Kasumi-1 (cell line): ENCODE measurements at regions not wholly inside any gene's neighbourhood (a gene's known extent, or its start where the extent isn't known, plus 50 kb on each side); places are given as distances from the start of the nearest gene placed in this dataset.
"Not testable (repeated sequence)": the region's sequence is repeated elsewhere in the genome, so short reads cannot be mapped to it uniquely, and the experiment has no call there.

Experiments used
- DNase-seq, 2 experiments: peaks; one replicate each; lab custom pipeline; 2025; lab: John Stamatoyannopoulos, UW

GRCh38 chr17:30731210-30732132 is 93.0 kb downstream of the CRLF3 start:
- DNase-seq, result peak; percentile 79 to 82

GRCh38 chr17:30730837-30731209 is 93.7 kb downstream of the CRLF3 start:
- not testable (repeated sequence) for DNase-seq

- not testable (repeated sequence) for DNase-seq
Observed at GRCh38 chr17:30730171-30730836, 94.2 kb downstream of the CRLF3 start.

GRCh38 chr17:30729471-30730170 is 94.9 kb downstream of the CRLF3 start:
- not testable (repeated sequence) for DNase-seq

- not testable (repeated sequence) for DNase-seq
Observed at GRCh38 chr17:30727517-30727916, 97.0 kb downstream of the CRLF3 start.

- DNase-seq, result not testable (repeated sequence)
Observed at GRCh38 chr17:30726734-30727133, 97.8 kb downstream of the CRLF3 start.

- DNase-seq, result not testable (repeated sequence)
Observed at GRCh38 chr17:30726310-30726709, 98.2 kb downstream of the CRLF3 start.

- not testable (repeated sequence) for DNase-seq
Observed at GRCh38 chr17:30724034-30724650, 100.3 kb downstream of the CRLF3 start.

GRCh38 chr17:30722114-30722780 is 102.2 kb downstream of the CRLF3 start:
- not testable (repeated sequence) for DNase-seq

- not testable (repeated sequence) for DNase-seq
Observed at GRCh38 chr17:30720971-30721370, 103.5 kb downstream of the CRLF3 start.

- DNase-seq, result no peak
Observed at GRCh38 chr17:30720013-30720471, 104.5 kb downstream of the CRLF3 start.

- DNase-seq, result peak; percentile 42 to 55
Observed at GRCh38 chr17:30719131-30719973, 105.1 kb downstream of the CRLF3 start.

- DNase-seq, result not testable (repeated sequence)
Observed at GRCh38 chr17:30718691-30719090, 105.8 kb downstream of the CRLF3 start.

GRCh38 chr17:30718099-30718447 is 106.4 kb downstream of the CRLF3 start:
- DNase-seq, result not testable (repeated sequence)

- no peak for DNase-seq
Observed at GRCh38 chr17:30717291-30718098, 107.0 kb downstream of the CRLF3 start.

GRCh38 chr17:30716461-30717290 is 107.8 kb downstream of the CRLF3 start:
- peak; percentile 73 to 79 for DNase-seq

- DNase-seq, result peak; percentile 50 to 55
Observed at GRCh38 chr17:30714825-30715622, 109.5 kb downstream of the CRLF3 start.

- not testable (repeated sequence) for DNase-seq
Observed at GRCh38 chr17:30713805-30714204, 110.7 kb downstream of the CRLF3 start.
